ENCODE measurements at regions not wholly inside any gene's neighbourhood (a gene's known extent, or its start where the extent isn't known, plus 50 kb on each side); places are given as distances from the start of the nearest gene placed in this dataset.

- TF ChIP-seq CTCF (IDR thresholded peaks at IDR 0.05; ENCODE audit: partially characterized antibody, unreplicated experiment), result no peak
- DNase-seq, result no peak
- Mint-ChIP-seq H3K36me3 (ENCODE audit: unreplicated experiment) (no peaks in the 10 kb centered on the region), H3K4me3 (ENCODE audit: unreplicated experiment) (no peak overlapping the region), H3K9me3 (ENCODE audit: unreplicated experiment) (no peaks in the 10 kb centered on the region), H3K27me3 (ENCODE audit: unreplicated experiment) (no peaks in the 10 kb centered on the region), H3K27ac (ENCODE audit: unreplicated experiment) (no peak overlapping the region), H3K4me1 (ENCODE audit: low read depth, unreplicated experiment) (peaks cover 2% of the 10 kb centered on the region)
Observed at GRCh38 chr13:106077017-106077416, 458.4 kb downstream of the EFNB2 start.

- Mint-ChIP-seq H3K4me3 (ENCODE audit: unreplicated experiment) (no peak overlapping the region), H3K27ac (ENCODE audit: unreplicated experiment) (no peak overlapping the region), H3K9me3 (ENCODE audit: unreplicated experiment) (no peaks in the 10 kb centered on the region), H3K36me3 (ENCODE audit: unreplicated experiment) (no peaks in the 10 kb centered on the region), H3K27me3 (ENCODE audit: unreplicated experiment) (no peaks in the 10 kb centered on the region), H3K4me1 (ENCODE audit: low read depth, unreplicated experiment) (no peaks in the 10 kb centered on the region)
- DNase-seq, result no peak
- no peak for TF ChIP-seq CTCF (IDR thresholded peaks at IDR 0.05; ENCODE audit: partially characterized antibody, unreplicated experiment)
Observed at GRCh38 chr13:106072014-106072413, 463.4 kb downstream of the EFNB2 start.

- Mint-ChIP-seq H3K27me3 (ENCODE audit: unreplicated experiment) (no peaks in the 10 kb centered on the region), H3K36me3 (ENCODE audit: unreplicated experiment) (no peaks in the 10 kb centered on the region), H3K4me1 (ENCODE audit: low read depth, unreplicated experiment) (no peaks in the 10 kb centered on the region), H3K27ac (ENCODE audit: unreplicated experiment) (no peak overlapping the region), H3K9me3 (ENCODE audit: unreplicated experiment) (no peaks in the 10 kb centered on the region), H3K4me3 (ENCODE audit: unreplicated experiment) (no peak overlapping the region)
- DNase-seq, result no peak
- TF ChIP-seq CTCF (IDR thresholded peaks at IDR 0.05; ENCODE audit: partially characterized antibody, unreplicated experiment), result no peak
Observed at GRCh38 chr13:106063591-106064313, 471.7 kb downstream of the EFNB2 start.

- DNase-seq, result no peak
- no peak for TF ChIP-seq CTCF (IDR thresholded peaks at IDR 0.05; ENCODE audit: partially characterized antibody, unreplicated experiment)
- no peaks in the 10 kb centered on the region for H3K36me3 Mint-ChIP-seq (ENCODE audit: unreplicated experiment)
- H3K27me3 Mint-ChIP-seq (ENCODE audit: unreplicated experiment), result no peaks in the 10 kb centered on the region
- no peaks in the 10 kb centered on the region for H3K9me3 Mint-ChIP-seq (ENCODE audit: unreplicated experiment)
- no peaks in the 10 kb centered on the region for H3K4me1 Mint-ChIP-seq (ENCODE audit: low read depth, unreplicated experiment)
- H3K4me3 Mint-ChIP-seq (ENCODE audit: unreplicated experiment), result no peak overlapping the region
- no peak overlapping the region for H3K27ac Mint-ChIP-seq (ENCODE audit: unreplicated experiment)
Observed at GRCh38 chr13:106061781-106062180, 473.7 kb downstream of the EFNB2 start.

- Mint-ChIP-seq H3K9me3 (ENCODE audit: unreplicated experiment) (no peaks in the 10 kb centered on the region), H3K27ac (ENCODE audit: unreplicated experiment) (no peak overlapping the region), H3K36me3 (ENCODE audit: unreplicated experiment) (no peaks in the 10 kb centered on the region), H3K4me3 (ENCODE audit: unreplicated experiment) (no peak overlapping the region), H3K4me1 (ENCODE audit: low read depth, unreplicated experiment) (peaks cover 4% of the 10 kb centered on the region), H3K27me3 (ENCODE audit: unreplicated experiment) (no peaks in the 10 kb centered on the region)
- DNase-seq, result no peak
- TF ChIP-seq CTCF (IDR thresholded peaks at IDR 0.05; ENCODE audit: partially characterized antibody, unreplicated experiment), result no peak
Observed at GRCh38 chr13:106056851-106057250, 478.6 kb downstream of the EFNB2 start.
